Heart left ventricle (tissue), 16 donors: ENCODE measurements at regions not wholly inside any gene's neighbourhood (a gene's known extent, or its start where the extent isn't known, plus 50 kb on each side); places are given as distances from the start of the nearest gene placed in this dataset.

Source experiments
- ATAC-seq, 4 donors: fragments of 200-7000 bp; cut with Tn5 transposase; one replicate each; pipeline ENCODE4 v1.9.1; 2020 to 2022; ENCODE audit warnings: moderate library complexity in 4 of 4, mild to moderate bottlenecking in 3 of 4, moderate number of reproducible peaks in 1 of 4
- DNase-seq, 5 donors: peaks; one replicate each; pipeline ENCODE4 v3.0.0-alpha.2; 2020
- H3K27ac ChIP-seq, 12 donors: fragments of 200-600 bp; sonication (generic) in 4 of 12; one replicate each; pipeline versions ENCODE4 v1.5.0 to v1.8.0; 2016 to 2022; ENCODE audit warnings: mild to moderate bottlenecking in 2 of 12
- H3K27me3 ChIP-seq, 9 donors: fragments of 200-600 bp; sonication (generic) in 2 of 9; one replicate each; pipeline versions ENCODE4 v1.5.1 to v1.8.0; 2016 to 2022; ENCODE audit warnings: mild to moderate bottlenecking in 3 of 9
- H3K36me3 ChIP-seq, 9 donors: fragments of 200-600 bp; sonication (generic) in 2 of 9; one replicate each; pipeline versions ENCODE4 v1.5.0 to v1.8.0; 2018 to 2022; ENCODE audit warnings: mild to moderate bottlenecking in 2 of 9
- H3K4me1 ChIP-seq, 12 donors: fragments of 200-600 bp; sonication (generic) in 4 of 12; one replicate each; pipeline versions ENCODE4 v1.5.0 to v1.8.0; 2016 to 2022; ENCODE audit warnings: mild to moderate bottlenecking in 3 of 12
- H3K4me3 ChIP-seq, 12 donors: fragments of 200-600 bp; sonication (generic) in 4 of 12; one replicate each; pipeline versions ENCODE4 v1.5.0 to v1.8.0; 2017 to 2022; ENCODE audit warnings: mild to moderate bottlenecking in 9 of 12, moderate library complexity in 4 of 12
- H3K9me3 ChIP-seq, 12 donors: fragments of 200-600 bp; sonication (generic) in 4 of 12; one replicate each; pipeline versions ENCODE4 v1.5.0 to v1.8.0; 2016 to 2022; ENCODE audit warnings: mild to moderate bottlenecking in 1 of 12
- CTCF ChIP-seq, 12 donors: fragments of 200-600 bp; sonication (generic) in 4 of 12; IDR thresholded peaks; one replicate each; pipeline versions ENCODE4 v1.5.0 to v1.8.0; 2018 to 2022; ENCODE audit warnings: antibody characterized with exemption in 12 of 12, mild to moderate bottlenecking in 5 of 12
- POLR2A ChIP-seq, 2 donors: fragments of 450-650 bp; IDR thresholded peaks; one replicate each; pipeline ENCODE4 v1.6.1; 2017; ENCODE audit warnings: antibody characterized with exemption in 2 of 2, mild to moderate bottlenecking in 2 of 2, moderate library complexity in 2 of 2
- WGBS, 4 donors: extraction: QIAGEN DNeasy Blood & Tissue Kit in 2 of 4; methylation state at CpG; one replicate each; pipeline versions ENCODE4 v1.1.5 to v1.1.7; 2013 to 2018; 5-methylcytosine and 5-hydroxymethylcytosine counted together
- intact Hi-C, 10 donors: fragments of 100-400 bp; cut with DNase I; formaldehyde crosslinking; loops; one replicate each; pipeline versions ENCODE4 v1.11.1 to v1.14.2; 2022
- donor health status: ischemic (EF 13 %, LVEDD 7.1; RV severe dilation, severe dysfunction).
- donor health status: healthy with polysubstance abuse.
- donor health status: DM: no; HTN: yes; CAD: no.
- donor health status: DM: no; HTN: no; CAD: no.
- donor health status: ischemic (EF 25% LVEDD 6.9; RV normal size, moderate dysfunction).
- donor health status: ischemic (EF 25% LVEDD 5.7; RV mildly dilated, moderate dysfunction).
- donor health status: healthy.
- donor health status: DM: yes; HTN: yes; CAD: no.
- donor health status: ischemic (EF 35%, LVEDD 5.7; RV mildly dilated, moderate dysfunction).
- donor health status: nonischemic (EF 11% LVEDD 7.7; RV severe dilation, severe dysfunction).
- donor health status: DM: yes; HTN: yes; CAD: no.
- donor health status: PGD.
- donor health status: ischemic (EF 29% LVEDD 5.4; RV normal size, mild dysfunction).
- donor health status: nonischemic (EF 23%, LVEDD 6.1; RV moderate dilation, normal function).

- 36 to 56% (median 43%) methylated on average over 10 of the region's 10 CpGs for WGBS, 4 donors
- Histone ChIP-seq H3K27ac (peak overlapping the region in 2 of 12 donors; percentile 4 to 27), H3K4me3 (no peak overlapping the region), H3K27me3 (no peaks in the 10 kb centered on the region), H3K9me3 (no peaks in the 10 kb centered on the region), H3K36me3 (no peaks in the 10 kb centered on the region), H3K4me1 (peaks cover 0 to 7% (median 0%) of the 10 kb centered on the region in 12 donors)
- TF ChIP-seq CTCF (IDR thresholded peaks at IDR 0.05), result no peak
- intact Hi-C loops, result loop anchor here in 2 of 10 donors (10.0 kb wide), 2 partner anchors 189 to 619 kb away; partner anchors contain the start of gene DUSP10 (in 1 of the 2)
- ATAC-seq, result peak in 3 of 4 donors; percentile 48 to 65 (median 62)
- no peak for DNase-seq
These were observed 186.0 kb downstream of the DUSP10 start for GRCh38 chr1:221555689-221556433.

- peaks cover 0 to 7% (median 0%) of the 10 kb centered on the region in 12 donors for H3K4me1 ChIP-seq
- no peak overlapping the region for H3K27ac ChIP-seq
- DNase-seq (no peak), ATAC-seq (no peak)
- intact Hi-C loops, result loop anchor here in 2 of 10 donors (10.0 kb wide), 2 partner anchors 188 to 618 kb away; partner anchors contain the start of gene DUSP10 (in 1 of the 2)
- no peak overlapping the region for H3K4me3 ChIP-seq
- no peaks in the 10 kb centered on the region for H3K27me3 ChIP-seq
- H3K36me3 ChIP-seq, result no peaks in the 10 kb centered on the region
- no peaks in the 10 kb centered on the region for H3K9me3 ChIP-seq
- TF ChIP-seq POLR2A (IDR thresholded peaks at IDR 0.05) (no peak), CTCF (IDR thresholded peaks at IDR 0.05) (no peak)
These were observed 185.5 kb downstream of the DUSP10 start for GRCh38 chr1:221556435-221556834.

- intact Hi-C loops, result loop anchor here in 2 of 10 donors (10.0 kb wide), 2 partner anchors 188 to 618 kb away; partner anchors contain the start of gene DUSP10 (in 1 of the 2)
- TF ChIP-seq POLR2A (IDR thresholded peaks at IDR 0.05) (no peak), CTCF (IDR thresholded peaks at IDR 0.05) (no peak)
- 74 to 95% (median 77%) methylated on average over 1 of the region's 1 CpG for WGBS, 4 donors
These were observed 184.9 kb downstream of the DUSP10 start for GRCh38 chr1:221557013-221557412.

GRCh38 chr1:221558396-221558795 is 183.5 kb downstream of the DUSP10 start:
- DNase-seq (no peak), ATAC-seq (no peak)
- H3K27ac ChIP-seq, result no peak overlapping the region
- no peaks in the 10 kb centered on the region for H3K36me3 ChIP-seq
- H3K27me3 ChIP-seq, result no peaks in the 10 kb centered on the region
- no peaks in the 10 kb centered on the region for H3K9me3 ChIP-seq
- WGBS, 4 donors, result 77 to 89% (median 81%) methylated on average over 2 of the region's 2 CpGs
- intact Hi-C loops, result loop anchor here in 2 of 10 donors (10.0 kb wide), 2 partner anchors 186 to 616 kb away; partner anchors contain the start of gene DUSP10 (in 1 of the 2)
- H3K4me1 ChIP-seq, result peaks cover 0 to 7% (median 0%) of the 10 kb centered on the region in 12 donors
- no peak overlapping the region for H3K4me3 ChIP-seq
- TF ChIP-seq POLR2A (IDR thresholded peaks at IDR 0.05) (no peak), CTCF (IDR thresholded peaks at IDR 0.05) (no peak)

More at GRCh38 chr1:221557013-221557412, 184.9 kb downstream of the DUSP10 start:
- no peak overlapping the region for H3K27ac ChIP-seq
- peaks cover 0 to 7% (median 0%) of the 10 kb centered on the region in 12 donors for H3K4me1 ChIP-seq
- no peaks in the 10 kb centered on the region for H3K36me3 ChIP-seq
- DNase-seq (no peak), ATAC-seq (no peak)
- H3K27me3 ChIP-seq, result no peaks in the 10 kb centered on the region
- H3K9me3 ChIP-seq, result no peaks in the 10 kb centered on the region
- no peak overlapping the region for H3K4me3 ChIP-seq
